ENCODE measurements at regions not wholly inside any gene's neighbourhood (a gene's known extent, or its start where the extent isn't known, plus 50 kb on each side); places are given as distances from the start of the nearest gene placed in this dataset.

DNA sequence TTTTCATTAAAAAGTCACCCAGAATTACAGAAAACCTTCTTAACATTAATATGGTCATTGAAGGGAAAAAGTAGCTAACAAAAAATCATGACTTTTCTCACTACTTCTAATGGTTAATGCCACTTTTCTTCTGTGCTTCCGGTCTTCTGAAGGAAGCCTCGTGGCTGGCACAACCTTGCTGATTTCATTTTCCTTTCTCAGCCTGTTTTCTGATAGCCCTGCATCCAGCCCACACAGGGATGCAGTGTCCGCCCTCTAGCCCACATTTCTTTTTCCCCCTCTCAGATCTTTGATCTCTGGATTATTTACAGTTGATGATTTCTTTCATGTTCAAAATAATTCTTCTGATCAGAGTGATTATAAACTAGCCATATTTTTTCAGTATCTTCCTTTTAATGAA lies 655.4 kb upstream of the EPHA7 start:
- CTCF ChIA-PET, result no interaction called here
- Mint-ChIP-seq H3K4me1 (no peaks in the 10 kb centered on the region), H3K27ac (no peak overlapping the region), H3K27me3 (no peaks in the 10 kb centered on the region), H3K36me3 (no peaks in the 10 kb centered on the region), H3K4me3 (no peak overlapping the region), H3K9me3 (ENCODE audit: low read depth) (peaks cover 6% of the 10 kb centered on the region)
- DNase-seq (no peak), ATAC-seq (no peak)

- ATAC-seq (no peak), DNase-seq (no peak)
- no peaks in the 10 kb centered on the region for H3K27me3 Mint-ChIP-seq
- H3K4me3 Mint-ChIP-seq, result no peak overlapping the region
- no peaks in the 10 kb centered on the region for H3K36me3 Mint-ChIP-seq
- H3K4me1 Mint-ChIP-seq, result no peaks in the 10 kb centered on the region
- CTCF ChIA-PET, result no interaction called here
- H3K9me3 Mint-ChIP-seq (ENCODE audit: low read depth), result peaks cover 6% of the 10 kb centered on the region
- H3K27ac Mint-ChIP-seq, result no peak overlapping the region
Observed at GRCh38 chr6:94071835-94072234, 652.5 kb upstream of the EPHA7 start.

DNA sequence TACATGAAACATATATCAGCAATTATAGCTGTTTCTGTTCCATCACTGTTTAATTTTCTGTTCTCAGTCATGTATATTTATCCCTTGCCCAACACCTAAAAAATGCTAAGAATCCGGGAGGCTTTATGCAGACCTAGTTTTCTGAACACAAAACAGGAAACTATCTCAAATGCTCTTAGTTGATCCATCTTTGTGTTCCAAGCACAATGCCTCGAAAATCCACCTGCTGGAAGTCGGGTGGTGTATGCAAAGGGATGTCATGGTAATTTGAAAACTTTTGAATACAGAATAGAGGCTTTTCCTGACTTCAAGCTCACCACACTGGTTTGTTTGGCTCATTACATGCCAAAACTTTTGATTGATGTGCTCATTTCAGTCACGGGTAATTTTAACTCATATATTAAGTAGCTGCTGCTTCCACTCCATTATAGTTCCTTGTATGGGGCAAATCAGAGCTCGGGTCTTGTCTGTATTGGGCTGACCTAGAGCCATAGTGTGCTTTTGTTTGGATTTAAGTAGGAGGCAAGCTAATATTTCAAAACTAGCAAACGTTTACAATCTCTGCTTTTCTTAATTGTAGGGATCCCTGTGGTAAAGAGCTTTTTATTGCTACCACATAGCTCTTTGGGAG lies 646.5 kb upstream of the EPHA7 start:
- CTCF ChIA-PET, result no interaction called here
- Mint-ChIP-seq H3K4me1 (no peaks in the 10 kb centered on the region), H3K9me3 (ENCODE audit: low read depth) (peaks cover 2% of the 10 kb centered on the region), H3K27me3 (no peaks in the 10 kb centered on the region), H3K36me3 (no peaks in the 10 kb centered on the region), H3K27ac (no peak overlapping the region), H3K4me3 (no peak overlapping the region)
- DNase-seq (no peak), ATAC-seq (no peak)

DNA sequence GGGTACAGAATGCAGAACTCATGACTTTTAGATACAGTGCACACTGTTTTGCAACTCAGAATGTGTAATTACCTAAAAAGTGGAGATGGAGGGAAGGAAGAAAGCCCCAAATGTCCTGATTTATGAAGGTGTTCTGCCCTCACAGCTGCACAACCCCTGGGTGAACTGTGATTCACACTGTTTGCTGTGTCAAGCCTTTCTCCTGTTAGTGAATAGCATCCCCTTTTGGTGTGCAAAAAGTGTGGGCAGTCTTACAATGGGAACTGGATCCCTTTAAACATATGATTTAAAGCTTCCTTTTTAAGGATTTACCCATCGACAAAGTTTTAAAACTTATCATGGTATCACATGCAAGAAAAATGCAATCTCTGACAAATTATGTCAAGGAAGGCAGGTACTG lies 633.4 kb upstream of the EPHA7 start:
- Mint-ChIP-seq H3K27ac (no peak overlapping the region), H3K4me3 (no peak overlapping the region), H3K9me3 (ENCODE audit: low read depth) (peaks cover 6% of the 10 kb centered on the region), H3K4me1 (no peaks in the 10 kb centered on the region), H3K27me3 (no peaks in the 10 kb centered on the region), H3K36me3 (no peaks in the 10 kb centered on the region)
- no peak for ATAC-seq
- DNase-seq, result no peak
- CTCF ChIA-PET, result no interaction called here

GRCh38 chr6:94050515-94050914 lies 631.2 kb upstream of the EPHA7 start:
- H3K27me3 Mint-ChIP-seq, result no peaks in the 10 kb centered on the region
- no peak for ATAC-seq

DNA sequence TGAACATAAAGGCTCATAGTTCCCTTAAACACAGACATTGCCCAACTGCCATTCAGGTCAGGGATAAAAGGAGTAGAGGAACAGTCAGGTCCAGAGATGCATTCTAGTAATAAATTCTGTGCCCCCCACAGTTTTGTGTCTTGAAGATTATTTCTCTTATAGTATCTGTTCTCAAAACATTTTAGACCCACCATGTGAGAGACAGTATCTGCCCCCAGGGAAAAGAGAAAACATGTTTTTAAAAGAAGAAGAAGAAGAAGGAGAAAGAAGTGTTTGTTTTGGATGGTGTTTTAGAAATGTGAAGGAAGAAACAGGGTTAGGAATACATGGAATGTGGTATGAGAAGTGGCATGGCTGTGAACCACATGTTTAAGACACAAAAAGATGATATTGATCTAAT lies 629.6 kb upstream of the EPHA7 start:
- ATAC-seq (no peak), DNase-seq (no peak)
- H3K4me3 Mint-ChIP-seq, result no peak overlapping the region
- no peaks in the 10 kb centered on the region for H3K27me3 Mint-ChIP-seq
- no peak overlapping the region for H3K27ac Mint-ChIP-seq
- H3K36me3 Mint-ChIP-seq, result no peaks in the 10 kb centered on the region
- CTCF ChIA-PET, result no interaction called here
- H3K4me1 Mint-ChIP-seq, result no peaks in the 10 kb centered on the region
- peaks cover 2% of the 10 kb centered on the region for H3K9me3 Mint-ChIP-seq (ENCODE audit: low read depth)

More at GRCh38 chr6:94050515-94050914, 631.2 kb upstream of the EPHA7 start:
- CTCF ChIA-PET, result no interaction called here
- Mint-ChIP-seq H3K27ac (no peak overlapping the region), H3K4me3 (no peak overlapping the region), H3K9me3 (ENCODE audit: low read depth) (peaks cover 2% of the 10 kb centered on the region), H3K4me1 (no peaks in the 10 kb centered on the region), H3K36me3 (no peaks in the 10 kb centered on the region)
- no peak for DNase-seq

DNA sequence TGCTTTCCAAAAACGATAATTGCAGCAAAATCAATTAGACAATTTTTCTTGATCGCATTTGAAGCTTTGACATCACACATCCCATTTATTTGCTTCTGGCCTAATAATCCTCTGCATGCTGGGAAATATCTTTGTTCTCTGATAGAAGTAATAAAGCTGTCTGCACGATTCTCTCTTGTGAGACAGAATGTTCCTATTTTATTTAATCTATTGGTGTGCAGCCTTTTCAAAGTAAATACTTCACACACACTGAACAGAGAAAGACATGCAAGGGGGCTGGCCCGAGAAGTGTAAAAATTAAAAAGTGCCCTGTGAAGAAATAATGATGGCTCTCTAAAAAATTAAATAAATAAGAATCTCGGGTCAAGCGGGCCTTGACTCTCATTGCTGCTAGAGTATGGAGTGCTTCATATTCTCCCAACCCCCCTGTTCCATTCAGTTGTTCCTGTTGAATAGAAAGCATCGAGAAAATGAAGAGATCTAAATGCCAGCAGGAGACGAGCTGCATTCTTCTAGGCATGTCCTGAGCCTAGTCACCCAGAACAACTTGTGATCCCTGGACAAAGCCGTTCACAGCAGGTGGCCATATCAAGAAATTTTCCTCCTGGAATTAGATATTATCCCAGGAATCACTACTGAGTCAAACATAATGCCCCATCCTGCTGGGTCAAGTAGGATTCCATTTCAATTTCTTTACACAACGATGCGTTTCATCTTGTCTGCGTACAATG lies 625.9 kb upstream of the EPHA7 start:
- CTCF ChIA-PET, result no interaction called here
- Mint-ChIP-seq H3K4me1 (no peaks in the 10 kb centered on the region), H3K4me3 (no peak overlapping the region), H3K27ac (no peak overlapping the region), H3K9me3 (ENCODE audit: low read depth) (peaks cover 7% of the 10 kb centered on the region), H3K27me3 (no peaks in the 10 kb centered on the region), H3K36me3 (no peaks in the 10 kb centered on the region)
- DNase-seq, result no peak
- no peak for ATAC-seq

- no peak for ATAC-seq
- CTCF ChIA-PET, result no interaction called here
- Mint-ChIP-seq H3K27ac (no peak overlapping the region), H3K36me3 (no peaks in the 10 kb centered on the region), H3K4me3 (no peak overlapping the region), H3K4me1 (no peaks in the 10 kb centered on the region), H3K9me3 (ENCODE audit: low read depth) (peaks cover 11% of the 10 kb centered on the region), H3K27me3 (no peaks in the 10 kb centered on the region)
- DNase-seq, result no peak
Observed at GRCh38 chr6:94041945-94042709, 622.8 kb upstream of the EPHA7 start.

DNA sequence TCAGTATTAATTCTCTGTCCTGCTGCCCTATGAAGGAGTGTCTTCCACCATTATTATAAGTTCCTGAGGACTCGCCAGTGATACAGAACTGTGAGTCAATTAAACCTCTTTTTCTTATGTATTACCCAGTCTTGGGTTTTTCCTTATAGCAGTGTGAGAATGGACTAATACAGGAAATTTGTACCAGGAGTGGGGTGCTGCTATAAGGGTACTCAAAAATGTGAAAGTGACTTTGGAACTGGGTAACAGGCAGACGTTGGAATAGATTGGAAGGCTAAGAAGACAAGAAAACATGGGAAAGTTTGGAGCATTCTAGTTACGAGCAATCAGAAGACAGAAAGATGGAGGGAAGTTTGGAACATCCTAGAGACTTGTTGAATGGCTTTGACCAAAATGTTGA lies 616.7 kb upstream of the EPHA7 start:
- no peak overlapping the region for H3K27ac Mint-ChIP-seq
- no peaks in the 10 kb centered on the region for H3K27me3 Mint-ChIP-seq
- peaks cover 15% of the 10 kb centered on the region for H3K9me3 Mint-ChIP-seq (ENCODE audit: low read depth)
- ATAC-seq, result no peak
- H3K36me3 Mint-ChIP-seq, result no peaks in the 10 kb centered on the region
- DNase-seq, result no peak
- no peaks in the 10 kb centered on the region for H3K4me1 Mint-ChIP-seq
- CTCF ChIA-PET, result no interaction called here
- no peak overlapping the region for H3K4me3 Mint-ChIP-seq

DNA sequence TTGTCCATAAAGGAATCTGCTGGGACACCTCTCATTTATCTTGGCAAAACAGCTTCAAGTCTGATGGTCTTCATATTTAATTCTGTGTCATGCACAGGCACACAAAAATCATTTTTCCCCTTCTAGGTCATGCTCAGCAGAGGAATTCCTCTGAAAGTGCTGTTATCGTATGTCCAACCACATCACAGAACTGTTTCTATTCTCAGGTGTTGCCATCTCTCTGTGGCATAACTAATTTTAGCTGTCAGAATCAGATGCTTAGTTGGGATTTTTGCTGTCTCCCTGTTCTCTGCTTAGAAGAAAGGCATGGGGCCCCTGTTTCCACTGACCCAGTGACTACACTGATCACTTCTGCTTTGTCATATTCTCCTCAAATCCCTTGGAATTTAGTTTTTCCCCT lies 608.0 kb upstream of the EPHA7 start:
- peaks cover 10% of the 10 kb centered on the region for H3K9me3 Mint-ChIP-seq (ENCODE audit: low read depth)
- DNase-seq (no peak), ATAC-seq (no peak)
- CTCF ChIA-PET, result no interaction called here
- H3K4me1 Mint-ChIP-seq, result no peaks in the 10 kb centered on the region
- H3K27ac Mint-ChIP-seq, result no peak overlapping the region
- no peaks in the 10 kb centered on the region for H3K36me3 Mint-ChIP-seq
- no peaks in the 10 kb centered on the region for H3K27me3 Mint-ChIP-seq
- H3K4me3 Mint-ChIP-seq, result no peak overlapping the region

DNA sequence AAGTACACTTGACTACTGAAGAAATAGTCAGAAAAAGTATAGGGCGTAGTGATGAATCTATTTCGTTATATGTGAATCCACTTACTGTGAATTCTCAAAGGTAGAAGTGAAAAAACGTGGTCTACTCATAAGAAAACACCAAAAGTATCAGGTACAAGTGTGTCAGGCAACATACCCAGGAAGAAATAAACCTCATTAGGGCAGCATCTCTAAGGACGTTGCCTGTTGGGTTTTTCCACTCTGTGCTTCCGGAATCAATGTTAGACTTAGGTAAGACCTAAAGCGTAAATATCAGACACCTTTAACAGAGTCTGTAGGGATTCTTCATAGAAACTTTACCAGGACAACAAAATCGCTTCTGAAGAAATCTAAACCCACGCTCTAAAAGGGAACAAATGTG lies 607.2 kb upstream of the EPHA7 start:
- Mint-ChIP-seq H3K36me3 (no peaks in the 10 kb centered on the region), H3K9me3 (ENCODE audit: low read depth) (peaks cover 10% of the 10 kb centered on the region), H3K4me1 (no peaks in the 10 kb centered on the region), H3K27me3 (no peaks in the 10 kb centered on the region), H3K4me3 (no peak overlapping the region), H3K27ac (no peak overlapping the region)
- ATAC-seq (no peak), DNase-seq (no peak)
- CTCF ChIA-PET, result no interaction called here

DNA sequence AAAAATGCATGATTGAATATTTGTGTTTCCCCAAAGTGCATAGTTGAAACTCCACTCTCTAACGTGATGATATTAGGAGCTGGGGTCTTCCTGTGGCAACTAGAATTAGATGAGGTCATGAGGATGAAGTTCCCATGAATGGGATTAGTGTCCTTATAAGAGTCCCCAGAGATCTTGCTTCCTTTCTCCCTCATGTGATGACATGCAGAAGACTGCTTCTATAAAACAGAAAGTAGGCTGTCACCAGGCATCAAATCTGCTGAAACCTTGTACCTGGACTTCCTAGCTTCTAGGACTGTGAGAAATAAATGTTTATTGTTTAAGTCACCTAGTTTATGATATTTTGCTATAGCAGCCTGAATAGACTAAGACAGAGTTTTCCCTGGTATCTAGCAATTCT lies 586.5 kb upstream of the EPHA7 start:
- DNase-seq (no peak), ATAC-seq (no peak)
- no peaks in the 10 kb centered on the region for H3K36me3 Mint-ChIP-seq
- no peak overlapping the region for H3K4me3 Mint-ChIP-seq
- peaks cover 5% of the 10 kb centered on the region for H3K9me3 Mint-ChIP-seq (ENCODE audit: low read depth)
- H3K4me1 Mint-ChIP-seq, result no peaks in the 10 kb centered on the region
- H3K27ac Mint-ChIP-seq, result no peak overlapping the region
- no peaks in the 10 kb centered on the region for H3K27me3 Mint-ChIP-seq
- CTCF ChIA-PET, result no interaction called here

- Mint-ChIP-seq H3K27me3 (no peaks in the 10 kb centered on the region), H3K4me3 (no peak overlapping the region), H3K4me1 (no peaks in the 10 kb centered on the region), H3K36me3 (no peaks in the 10 kb centered on the region), H3K27ac (no peak overlapping the region), H3K9me3 (ENCODE audit: low read depth) (no peaks in the 10 kb centered on the region)
- DNase-seq (no peak), ATAC-seq (no peak)
- CTCF ChIA-PET, result no interaction called here
Observed at GRCh38 chr6:93992976-93993375, 573.6 kb upstream of the EPHA7 start.

- Mint-ChIP-seq H3K4me1 (no peaks in the 10 kb centered on the region), H3K36me3 (no peaks in the 10 kb centered on the region), H3K4me3 (no peak overlapping the region), H3K9me3 (ENCODE audit: low read depth) (no peaks in the 10 kb centered on the region), H3K27me3 (no peaks in the 10 kb centered on the region), H3K27ac (no peak overlapping the region)
- ATAC-seq, result no peak
- CTCF ChIA-PET, result no interaction called here
- DNase-seq, result no peak
Observed at GRCh38 chr6:93989630-93990029, 570.3 kb upstream of the EPHA7 start.
